Keratinocyte (primary cell): ENCODE measurements at regions not wholly inside any gene's neighbourhood (a gene's known extent, or its start where the extent isn't known, plus 50 kb on each side); places are given as distances from the start of the nearest gene placed in this dataset.

Source experiments
- DNase-seq: peaks from one replicate; pipeline ENCODE4 v3.0.0-alpha.2; 2011; ENCODE audit warnings: low read depth, missing footprints, low spot score
- FAIRE-seq: peaks from 2 replicates; lab custom pipeline; 2011; peaks lifted over from hg19 to GRCh38; lab: Jason Lieb, UNC
- H2AFZ ChIP-seq: 2 replicates; pipeline ENCODE4 v1.6.0; 2012; ENCODE audit warnings: low read length, control low read depth, inconsistent platforms; ENCODE audit not compliant: control insufficient read depth
- H3K27ac ChIP-seq: 2 replicates; pipeline ENCODE4 v1.5.1; 2011; ENCODE audit warnings: low read length; ENCODE audit not compliant: control insufficient read depth, insufficient read depth
- H3K27me3 ChIP-seq: 3 replicates; pipeline ENCODE4 v1.6.0; 2011; ENCODE audit warnings: low read length; ENCODE audit not compliant: control insufficient read depth, insufficient read depth; ENCODE audit errors: extremely low read depth
- H3K36me3 ChIP-seq, 2 experiments: 2 replicates in 1 of 2; 3 replicates in 1 of 2; pipeline ENCODE4 v1.5.1; 2011; ENCODE audit warnings: low read length in 2 of 2, mild to moderate bottlenecking in 1 of 2; ENCODE audit not compliant: control insufficient read depth in 2 of 2, insufficient read depth in 2 of 2; ENCODE audit errors: extremely low read depth in 1 of 2
- H3K4me1 ChIP-seq: 3 replicates; pipeline ENCODE4 v1.5.1; 2011; ENCODE audit warnings: low read length; ENCODE audit not compliant: control insufficient read depth, insufficient read depth; ENCODE audit errors: extremely low read depth
- H3K4me2 ChIP-seq: 3 replicates; pipeline ENCODE4 v1.6.0; 2011; ENCODE audit warnings: low read depth, low read length; ENCODE audit not compliant: control insufficient read depth, insufficient read depth; ENCODE audit errors: extremely low read depth
- H3K4me3 ChIP-seq, 3 experiments: fragments of 200-600 bp in 1 of 3; sonication (generic) in 1 of 3; 2 replicates in 2 of 3; 3 replicates in 1 of 3; pipeline ENCODE4 v1.5.1; 2011 to 2016; ENCODE audit warnings: low read length in 3 of 3, mild to moderate bottlenecking in 3 of 3, control low read depth in 2 of 3, inconsistent platforms in 1 of 3, low read depth in 1 of 3, mixed read lengths in 1 of 3, mixed run types in 1 of 3, moderate library complexity in 1 of 3; ENCODE audit not compliant: control insufficient read depth in 2 of 3, insufficient read depth in 2 of 3; ENCODE audit errors: extremely low read depth in 1 of 3
- H3K79me2 ChIP-seq: 2 replicates; pipeline ENCODE4 v1.6.0; 2012; ENCODE audit warnings: low read length; ENCODE audit not compliant: control insufficient read depth, insufficient read depth
- H3K9ac ChIP-seq: 3 replicates; pipeline ENCODE4 v1.6.0; 2011; ENCODE audit warnings: low read length; ENCODE audit not compliant: control insufficient read depth, insufficient read depth; ENCODE audit errors: extremely low read depth
- H3K9me1 ChIP-seq: 3 replicates; pipeline ENCODE4 v1.6.0; 2011; ENCODE audit warnings: low read length; ENCODE audit not compliant: control insufficient read depth, insufficient read depth; ENCODE audit errors: extremely low read depth
- H3K9me3 ChIP-seq: 2 replicates; pipeline ENCODE4 v1.5.1; 2012; ENCODE audit warnings: low read depth, low read length; ENCODE audit not compliant: control insufficient read depth
- H4K20me1 ChIP-seq: 3 replicates; pipeline ENCODE4 v1.6.0; 2011; ENCODE audit warnings: low read length; ENCODE audit not compliant: control insufficient read depth, insufficient read depth; ENCODE audit errors: extremely low read depth
- EZH2 ChIP-seq: IDR thresholded peaks from one replicate; pipeline ENCODE4 v1.6.1; 2012; ENCODE audit warnings: inconsistent platforms, mild to moderate bottlenecking, low read length, moderate library complexity
- dilution Hi-C: fragments of 300-500 bp; cut with MboI; formaldehyde crosslinking; loops from one replicate; pipeline ENCODE4 v1.7.0; 2020; ENCODE audit warnings: low sequenced_read_pairs; ENCODE audit not compliant: extremely low pct_ligation_motif_present
- TF ChIP-seq, protein P1 (sequence below), 3 experiments: IDR thresholded peaks in 1 of 3; conservative IDR thresholded peaks in 1 of 3; optimal IDR thresholded peaks in 1 of 3; 2 replicates in 2 of 3; 3 replicates in 1 of 3; pipeline versions ENCODE3 to v1.5.1; 2011; ENCODE audit warnings: low read length in 3 of 3, mild to moderate bottlenecking in 3 of 3, moderate library complexity in 2 of 3, control low read depth in 1 of 3, inconsistent platforms in 1 of 3; ENCODE audit not compliant: insufficient read depth in 2 of 3; ENCODE audit errors: extremely low read depth in 1 of 3

DNA sequence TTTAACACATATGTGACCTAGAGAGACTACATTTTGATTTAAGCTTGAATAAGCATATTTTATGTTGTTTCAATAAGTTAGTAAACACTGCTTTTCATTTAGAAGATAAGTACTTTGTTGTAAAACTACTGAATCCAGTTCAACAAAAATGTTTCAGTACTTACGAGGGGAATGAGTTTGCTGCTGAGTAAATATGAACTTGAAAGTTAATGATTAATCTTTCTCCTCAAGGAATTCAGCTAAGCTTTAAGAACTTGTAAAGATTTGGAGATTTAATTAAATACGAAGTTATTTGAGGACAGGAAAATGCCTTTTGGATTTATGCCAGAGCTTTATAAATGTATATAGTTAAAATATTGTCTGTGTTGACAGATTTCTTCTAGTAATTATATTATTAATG is 933.0 kb upstream of the LCORL start:
- TF ChIP-seq, protein P1, sequence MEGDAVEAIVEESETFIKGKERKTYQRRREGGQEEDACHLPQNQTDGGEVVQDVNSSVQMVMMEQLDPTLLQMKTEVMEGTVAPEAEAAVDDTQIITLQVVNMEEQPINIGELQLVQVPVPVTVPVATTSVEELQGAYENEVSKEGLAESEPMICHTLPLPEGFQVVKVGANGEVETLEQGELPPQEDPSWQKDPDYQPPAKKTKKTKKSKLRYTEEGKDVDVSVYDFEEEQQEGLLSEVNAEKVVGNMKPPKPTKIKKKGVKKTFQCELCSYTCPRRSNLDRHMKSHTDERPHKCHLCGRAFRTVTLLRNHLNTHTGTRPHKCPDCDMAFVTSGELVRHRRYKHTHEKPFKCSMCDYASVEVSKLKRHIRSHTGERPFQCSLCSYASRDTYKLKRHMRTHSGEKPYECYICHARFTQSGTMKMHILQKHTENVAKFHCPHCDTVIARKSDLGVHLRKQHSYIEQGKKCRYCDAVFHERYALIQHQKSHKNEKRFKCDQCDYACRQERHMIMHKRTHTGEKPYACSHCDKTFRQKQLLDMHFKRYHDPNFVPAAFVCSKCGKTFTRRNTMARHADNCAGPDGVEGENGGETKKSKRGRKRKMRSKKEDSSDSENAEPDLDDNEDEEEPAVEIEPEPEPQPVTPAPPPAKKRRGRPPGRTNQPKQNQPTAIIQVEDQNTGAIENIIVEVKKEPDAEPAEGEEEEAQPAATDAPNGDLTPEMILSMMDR (optimal IDR thresholded peaks at IDR 0.05 in 1 of 3, IDR thresholded peaks at IDR 0.05 in 1 of 3, conservative IDR thresholded peaks at IDR 0.05 in 1 of 3; ENCODE audit: extremely low read depth in 1 of 3, insufficient read depth in 2 of 3, low read length in 3 of 3): no peak
- no peak for TF ChIP-seq EZH2
- Histone ChIP-seq H3K9me3 (no peaks in the 10 kb centered on the region), H3K9ac (no peak overlapping the region), H3K4me1 (no peaks in the 10 kb centered on the region), H3K79me2 (no peaks in the 10 kb centered on the region), H3K36me3 (no peaks in the 10 kb centered on the region), H3K4me3 (no peak overlapping the region), H3K27ac (no peak overlapping the region), H3K9me1 (no peaks in the 10 kb centered on the region), H3K27me3 (no peaks in the 10 kb centered on the region), H2AFZ (no peak overlapping the region), H4K20me1 (no peaks in the 10 kb centered on the region), H3K4me2 (no peak overlapping the region)
- DNase-seq (no peak), FAIRE-seq (no peak)
- dilution Hi-C loops: no loop called here

DNA sequence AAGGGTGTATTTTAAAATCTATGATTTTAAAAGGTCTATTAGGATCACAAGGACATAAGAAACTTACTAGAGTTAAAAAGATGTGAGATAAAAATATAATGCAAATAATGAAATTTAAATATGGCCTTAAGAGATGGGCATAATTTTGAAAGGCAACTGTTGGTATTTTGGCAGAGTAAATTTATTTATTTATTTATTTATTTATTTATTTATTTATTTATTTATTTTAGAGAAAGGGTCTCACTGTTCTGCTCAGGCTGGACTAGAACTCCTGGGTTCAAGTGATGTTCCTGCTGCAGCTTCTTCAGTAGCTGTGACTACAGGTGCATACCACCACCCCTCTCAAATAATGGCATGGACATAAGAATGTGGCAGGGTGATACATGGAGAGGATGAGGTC is 932.1 kb upstream of the LCORL start:
- H3K79me2 ChIP-seq: no peaks in the 10 kb centered on the region
- dilution Hi-C loops: no loop called here
- TF ChIP-seq EZH2: no peak
- TF ChIP-seq, protein P1 (optimal IDR thresholded peaks at IDR 0.05 in 1 of 3, IDR thresholded peaks at IDR 0.05 in 1 of 3, conservative IDR thresholded peaks at IDR 0.05 in 1 of 3; ENCODE audit: extremely low read depth in 1 of 3, insufficient read depth in 2 of 3, low read length in 3 of 3): no peak
- no peak overlapping the region for H3K4me3 ChIP-seq
- no peaks in the 10 kb centered on the region for H3K9me1 ChIP-seq
- no peak overlapping the region for H3K27ac ChIP-seq
- no peak overlapping the region for H2AFZ ChIP-seq
- H4K20me1 ChIP-seq: no peaks in the 10 kb centered on the region
- H3K4me2 ChIP-seq: no peak overlapping the region
- no peaks in the 10 kb centered on the region for H3K9me3 ChIP-seq
- no peaks in the 10 kb centered on the region for H3K4me1 ChIP-seq
- FAIRE-seq (no peak), DNase-seq (no peak)
- H3K9ac ChIP-seq: no peak overlapping the region
- H3K36me3 ChIP-seq: no peaks in the 10 kb centered on the region
- H3K27me3 ChIP-seq: no peaks in the 10 kb centered on the region
